ENCODE measurements at regions not wholly inside any gene's neighbourhood (a gene's known extent, or its start where the extent isn't known, plus 50 kb on each side); places are given as distances from the start of the nearest gene placed in this dataset.
A peak's percentile ranks its signal among the peaks of the same experiment; 100 is the strongest.

GRCh38 chr13:18951412-18951811, 230.2 kb downstream of the TUBA3C start:
- TF ChIP-seq CTCF (IDR thresholded peaks at IDR 0.05; ENCODE audit: unreplicated experiment), result no peak
- no peak for DNase-seq (ENCODE audit: low spot score in 2 of 2, unreplicated experiment in 2 of 2)
- H3K9me3 Mint-ChIP-seq, result peaks cover 47% of the 10 kb centered on the region

GRCh38 chr13:18949970-18950369, 231.7 kb downstream of the TUBA3C start:
- Mint-ChIP-seq H3K36me3 (peaks cover 4% of the 10 kb centered on the region), H3K27me3 (ENCODE audit: low read depth) (no peaks in the 10 kb centered on the region), H3K27ac (no peak overlapping the region), H3K9me3 (peaks cover 43% of the 10 kb centered on the region), H3K4me1 (no peaks in the 10 kb centered on the region), H3K4me3 (no peak overlapping the region)
- no peak for TF ChIP-seq CTCF (IDR thresholded peaks at IDR 0.05; ENCODE audit: unreplicated experiment)
- DNase-seq (ENCODE audit: low spot score in 2 of 2, unreplicated experiment in 2 of 2), result no peak

More at GRCh38 chr13:18951412-18951811, 230.2 kb downstream of the TUBA3C start:
- Mint-ChIP-seq H3K27me3 (ENCODE audit: low read depth) (no peaks in the 10 kb centered on the region), H3K27ac (no peak overlapping the region), H3K36me3 (peaks cover 6% of the 10 kb centered on the region), H3K4me3 (no peak overlapping the region), H3K4me1 (no peaks in the 10 kb centered on the region)

GRCh38 chr13:18949489-18949761, 232.2 kb downstream of the TUBA3C start:
- no peaks in the 10 kb centered on the region for H3K4me1 Mint-ChIP-seq
- no peaks in the 10 kb centered on the region for H3K27me3 Mint-ChIP-seq (ENCODE audit: low read depth)
- TF ChIP-seq CTCF (IDR thresholded peaks at IDR 0.05; ENCODE audit: unreplicated experiment), result no peak
- no peak for DNase-seq (ENCODE audit: low spot score in 2 of 2, unreplicated experiment in 2 of 2)
- H3K36me3 Mint-ChIP-seq, result peaks cover 4% of the 10 kb centered on the region
- H3K4me3 Mint-ChIP-seq, result no peak overlapping the region
- peaks cover 37% of the 10 kb centered on the region for H3K9me3 Mint-ChIP-seq
- no peak overlapping the region for H3K27ac Mint-ChIP-seq

- H3K4me1 Mint-ChIP-seq, result no peaks in the 10 kb centered on the region
- peaks cover 33% of the 10 kb centered on the region for H3K9me3 Mint-ChIP-seq
- H3K4me3 Mint-ChIP-seq, result no peak overlapping the region
- H3K36me3 Mint-ChIP-seq, result peaks cover 4% of the 10 kb centered on the region
- no peaks in the 10 kb centered on the region for H3K27me3 Mint-ChIP-seq (ENCODE audit: low read depth)
- no peak for TF ChIP-seq CTCF (IDR thresholded peaks at IDR 0.05; ENCODE audit: unreplicated experiment)
- DNase-seq (ENCODE audit: low spot score in 2 of 2, unreplicated experiment in 2 of 2), result no peak
- H3K27ac Mint-ChIP-seq, result no peak overlapping the region
Measured at GRCh38 chr13:18948664-18949488, 232.7 kb downstream of the TUBA3C start.

GRCh38 chr13:18948012-18948663, 233.5 kb downstream of the TUBA3C start:
- Mint-ChIP-seq H3K36me3 (peaks cover 4% of the 10 kb centered on the region), H3K9me3 (peaks cover 27% of the 10 kb centered on the region), H3K4me1 (no peaks in the 10 kb centered on the region), H3K27me3 (ENCODE audit: low read depth) (no peaks in the 10 kb centered on the region), H3K4me3 (no peak overlapping the region), H3K27ac (no peak overlapping the region)
- peak in 1 of 2 experiments; percentile 29 for DNase-seq (ENCODE audit: low spot score in 2 of 2, unreplicated experiment in 2 of 2)
- TF ChIP-seq CTCF (IDR thresholded peaks at IDR 0.05; ENCODE audit: unreplicated experiment), result no peak

Measured in mesothelial cell of epicardium (in vitro differentiated cells).